ENCODE measurements at regions not wholly inside any gene's neighbourhood (a gene's known extent, or its start where the extent isn't known, plus 50 kb on each side); places are given as distances from the start of the nearest gene placed in this dataset.

GRCh38 chr5:94081088-94081487 lies 339.7 kb upstream of the POU5F2 start:
- CTCF ChIA-PET (ENCODE audit: low intra/inter-chr PET ratio, low total read pairs): no interaction called here
- WGBS (ENCODE audit: low lambda C conversion rate): 96% methylated on average over 1 of the region's 1 CpG
- H3K79me2 ChIP-seq (ENCODE audit: insufficient read depth, low read length): no peaks in the 10 kb centered on the region

More at GRCh38 chr5:94081088-94081487, 339.7 kb upstream of the POU5F2 start:
- H4K20me1 ChIP-seq (ENCODE audit: insufficient read depth, low read length): no peaks in the 10 kb centered on the region
- H3K4me3 ChIP-seq (replicated peaks in 1 of 3; ENCODE audit: insufficient read depth in 1 of 3, low read depth in 2 of 3, low read length in 3 of 3): no peak overlapping the region
- DNase-seq (ENCODE audit: low spot score): no peak
- no peak overlapping the region for H3K27ac ChIP-seq (ENCODE audit: extremely low read length, insufficient read depth, low read length)
- intact Hi-C loops (cut with micrococcal nuclease; ENCODE audit: unreplicated experiment) (no loop called here), in situ Hi-C loops (cut with HindIII; ENCODE audit: extremely low pct_ligation_motif_present, low pct_unique_long_range_greater_than_20kb) (no loop called here)
- ATAC-seq: no peak
- no peak overlapping the region for H3K9ac ChIP-seq (ENCODE audit: insufficient read depth, low read depth, low read length)
- no peaks in the 10 kb centered on the region for H3K36me3 ChIP-seq (replicated peaks in 1 of 2; ENCODE audit: control insufficient read depth in 1 of 2, insufficient read depth in 2 of 2, low read length in 2 of 2)
- no peaks in the 10 kb centered on the region for H3K27me3 ChIP-seq (ENCODE audit: control insufficient read depth in 1 of 2, insufficient read depth in 2 of 2, low read length in 2 of 2)
- peaks cover 5% of the 10 kb centered on the region; the same call in 1 of the 2 replicates for H3K4me1 ChIP-seq (ENCODE audit: insufficient read depth, low read length)
- POLR2A ChIA-PET: no interaction called here
- no peaks in the 10 kb centered on the region for H3K9me3 ChIP-seq (ENCODE audit: low read length)
- H3K4me2 ChIP-seq (ENCODE audit: low read depth, low read length): no peak overlapping the region
- BruUV-seq (replicated peaks): no TSS peak
- TF ChIP-seq AHDC1 (CRISPR knock-in tag; IDR thresholded peaks at IDR 0.05; ENCODE audit: borderline replicate concordance): no peak
- no peak for TF ChIP-seq GATAD2A (CRISPR knock-in tag; IDR thresholded peaks at IDR 0.05)
- no peak for TF ChIP-seq NR2C2 (CRISPR knock-in tag; IDR thresholded peaks at IDR 0.05; ENCODE audit: borderline replicate concordance)
- TF ChIP-seq NR0B2 (CRISPR knock-in tag; IDR thresholded peaks at IDR 0.05): no peak
- no peak for TF ChIP-seq NKX3-1 (CRISPR knock-in tag; IDR thresholded peaks at IDR 0.05)
- no peak for TF ChIP-seq ETV6 (CRISPR knock-in tag; conservative IDR thresholded peaks at IDR 0.05)
- no peak for TF ChIP-seq ZNF580 (CRISPR knock-in tag; IDR thresholded peaks at IDR 0.05; ENCODE audit: borderline replicate concordance, low read depth)
- no peak for TF ChIP-seq NR3C1 (CRISPR knock-in tag; IDR thresholded peaks at IDR 0.05)
- TF ChIP-seq ZNF839 (CRISPR knock-in tag; IDR thresholded peaks at IDR 0.05; ENCODE audit: borderline replicate concordance): no peak
- TF ChIP-seq IRF9 (CRISPR knock-in tag; IDR thresholded peaks at IDR 0.05; ENCODE audit: borderline replicate concordance): no peak
- no peak overlapping the region for H2AFZ ChIP-seq (ENCODE audit: low read length)
- FAIRE-seq: no peak

Data from HepG2 (cell line).